Hepatic stellate cell (primary cell): ENCODE measurements at regions not wholly inside any gene's neighbourhood (a gene's known extent, or its start where the extent isn't known, plus 50 kb on each side); places are given as distances from the start of the nearest gene placed in this dataset.
A peak's percentile ranks its signal among the peaks of the same experiment; 100 is the strongest.

Source experiments
- DNase-seq: peaks from one replicate; pipeline ENCODE4 v3.0.0; 2011; ENCODE audit warnings: low spot score

- no peak for DNase-seq
Observed at GRCh38 chr17:63133491-63133890, 167.5 kb downstream of the TANC2 start.

- no peak for DNase-seq
Observed at GRCh38 chr17:63134867-63135266, 168.8 kb downstream of the TANC2 start.

GRCh38 chr17:63136369-63137012, 170.5 kb downstream of the TANC2 start:
- no peak for DNase-seq

GRCh38 chr17:63137163-63137562, 171.1 kb downstream of the TANC2 start:
- no peak for DNase-seq

- no peak for DNase-seq
Observed at GRCh38 chr17:63138713-63139112, 172.7 kb downstream of the TANC2 start.

- no peak for DNase-seq
Observed at GRCh38 chr17:63139356-63139755, 173.3 kb downstream of the TANC2 start.

GRCh38 chr17:63140255-63140654, 174.2 kb downstream of the TANC2 start:
- no peak for DNase-seq

- DNase-seq, result no peak
Observed at GRCh38 chr17:63142836-63143235, 176.8 kb downstream of the TANC2 start.

GRCh38 chr17:63150490-63150889, 184.5 kb downstream of the TANC2 start:
- no peak for DNase-seq

GRCh38 chr17:63150994-63151464, 185.0 kb downstream of the TANC2 start:
- DNase-seq, result no peak

- DNase-seq, result no peak
Observed at GRCh38 chr17:63151941-63152523, 186.0 kb downstream of the TANC2 start.

- DNase-seq, result no peak
Observed at GRCh38 chr17:63153488-63153887, 187.5 kb downstream of the TANC2 start.

- DNase-seq, result no peak
Observed at GRCh38 chr17:63154586-63155244, 188.7 kb downstream of the TANC2 start.

- DNase-seq, result no peak
Observed at GRCh38 chr17:63156986-63157385, 191.0 kb downstream of the TANC2 start.

- no peak for DNase-seq
Observed at GRCh38 chr17:63162406-63163157, 196.5 kb downstream of the TANC2 start.

- no peak for DNase-seq
Observed at GRCh38 chr17:63163158-63163520, 197.1 kb downstream of the TANC2 start.

- DNase-seq, result no peak
Observed at GRCh38 chr17:63165400-63165799, 199.4 kb downstream of the TANC2 start.

GRCh38 chr17:63170795-63171194, 204.8 kb downstream of the TANC2 start:
- DNase-seq, result no peak

- peak; percentile 55 for DNase-seq
Observed at GRCh38 chr17:63171428-63172393, 205.7 kb downstream of the TANC2 start.

GRCh38 chr17:63173450-63173849, 207.4 kb downstream of the TANC2 start:
- DNase-seq, result no peak

GRCh38 chr17:63173903-63174302, 207.9 kb downstream of the TANC2 start:
- no peak for DNase-seq

GRCh38 chr17:63178530-63178929, 212.5 kb downstream of the TANC2 start:
- DNase-seq, result peak; percentile 11
